ENCODE measurements at regions not wholly inside any gene's neighbourhood (a gene's known extent, or its start where the extent isn't known, plus 50 kb on each side); places are given as distances from the start of the nearest gene placed in this dataset.

DNA sequence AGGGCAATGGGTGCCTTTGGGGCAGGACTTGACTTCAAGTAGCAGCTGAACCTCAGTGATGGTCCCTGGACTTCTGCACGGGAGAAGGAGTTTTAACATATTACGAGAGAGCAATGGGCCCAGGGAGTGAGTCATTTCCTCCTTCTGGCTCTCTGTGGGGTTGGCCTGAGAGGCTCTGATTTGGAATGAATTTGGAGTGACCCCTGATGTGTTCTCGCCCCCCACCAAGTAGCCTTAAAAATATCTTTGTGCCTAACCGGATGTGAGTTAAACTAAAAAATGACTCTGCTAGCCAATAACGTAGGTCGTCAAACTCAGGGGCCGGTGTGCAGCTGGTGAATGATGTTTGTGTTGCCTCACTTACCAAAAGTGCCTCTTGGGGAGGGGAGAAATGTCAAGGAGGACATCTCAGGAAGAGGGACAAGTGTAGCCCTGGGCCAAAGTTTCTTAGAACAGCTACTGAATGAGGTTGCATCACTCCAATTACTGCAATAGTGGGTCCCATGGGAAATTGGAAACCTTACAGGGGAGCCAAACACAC, 656.6 kb downstream of the INHBA start:
- TF ChIP-seq, protein P1, sequence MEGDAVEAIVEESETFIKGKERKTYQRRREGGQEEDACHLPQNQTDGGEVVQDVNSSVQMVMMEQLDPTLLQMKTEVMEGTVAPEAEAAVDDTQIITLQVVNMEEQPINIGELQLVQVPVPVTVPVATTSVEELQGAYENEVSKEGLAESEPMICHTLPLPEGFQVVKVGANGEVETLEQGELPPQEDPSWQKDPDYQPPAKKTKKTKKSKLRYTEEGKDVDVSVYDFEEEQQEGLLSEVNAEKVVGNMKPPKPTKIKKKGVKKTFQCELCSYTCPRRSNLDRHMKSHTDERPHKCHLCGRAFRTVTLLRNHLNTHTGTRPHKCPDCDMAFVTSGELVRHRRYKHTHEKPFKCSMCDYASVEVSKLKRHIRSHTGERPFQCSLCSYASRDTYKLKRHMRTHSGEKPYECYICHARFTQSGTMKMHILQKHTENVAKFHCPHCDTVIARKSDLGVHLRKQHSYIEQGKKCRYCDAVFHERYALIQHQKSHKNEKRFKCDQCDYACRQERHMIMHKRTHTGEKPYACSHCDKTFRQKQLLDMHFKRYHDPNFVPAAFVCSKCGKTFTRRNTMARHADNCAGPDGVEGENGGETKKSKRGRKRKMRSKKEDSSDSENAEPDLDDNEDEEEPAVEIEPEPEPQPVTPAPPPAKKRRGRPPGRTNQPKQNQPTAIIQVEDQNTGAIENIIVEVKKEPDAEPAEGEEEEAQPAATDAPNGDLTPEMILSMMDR (IDR thresholded peaks at IDR 0.05) = no peak
- no peak for TF ChIP-seq POLR2A (IDR thresholded peaks at IDR 0.05)
